Activated CD4-positive, alpha-beta T cell treated with anti-CD3 and anti-CD28 coated beads for 24 hours (primary cell): ENCODE measurements at regions not wholly inside any gene's neighbourhood (a gene's known extent, or its start where the extent isn't known, plus 50 kb on each side); places are given as distances from the start of the nearest gene placed in this dataset.

Source experiments
- DNase-seq, 2 donors: peaks; one replicate each; pipeline ENCODE4 v3.0.0-alpha.2; 2020; ENCODE audit warnings: low read depth in 2 of 2

- no peak for DNase-seq
These were observed 62.9 kb upstream of the CHRDL1 start for GRCh38 chrX:110858565-110858964.

GRCh38 chrX:110853610-110854009, 58.0 kb upstream of the CHRDL1 start:
- no peak for DNase-seq

GRCh38 chrX:110852180-110852579, 56.6 kb upstream of the CHRDL1 start:
- no peak for DNase-seq

- DNase-seq: no peak
These were observed 56.2 kb upstream of the CHRDL1 start for GRCh38 chrX:110851780-110852179.

- DNase-seq: peak in 1 of 2 donors; percentile 10
These were observed 51.7 kb upstream of the CHRDL1 start for GRCh38 chrX:110847334-110847733.

- DNase-seq: no peak
These were observed 50.5 kb upstream of the CHRDL1 start for GRCh38 chrX:110846071-110846470.
